DMS 273 (cell line): ENCODE measurements at regions not wholly inside any gene's neighbourhood (a gene's known extent, or its start where the extent isn't known, plus 50 kb on each side); places are given as distances from the start of the nearest gene placed in this dataset.
A peak's percentile ranks its signal among the peaks of the same experiment; 100 is the strongest.
"Not testable (repeated sequence)": the region's sequence is repeated elsewhere in the genome, so short reads cannot be mapped to it uniquely, and the experiment has no call there.

ENCODE experiments used
- DNase-seq: peaks from one replicate; lab custom pipeline; 2025; ENCODE audit not compliant: unreplicated experiment; lab: John Stamatoyannopoulos, UW

- DNase-seq: no peak
Observed at GRCh38 chr15:72866866-72867616, 83.5 kb upstream of the ADPGK start.

- DNase-seq: no peak
Observed at GRCh38 chr15:72866182-72866581, 82.6 kb upstream of the ADPGK start.

GRCh38 chr15:72865486-72865885, 81.9 kb upstream of the ADPGK start:
- no peak for DNase-seq

- DNase-seq: no peak
Observed at GRCh38 chr15:72864681-72865080, 81.1 kb upstream of the ADPGK start.

- no peak for DNase-seq
Observed at GRCh38 chr15:72861354-72861910, 77.9 kb upstream of the ADPGK start.

- DNase-seq: no peak
Observed at GRCh38 chr15:72859757-72860145, 76.2 kb upstream of the ADPGK start.

GRCh38 chr15:72859017-72859756, 75.6 kb upstream of the ADPGK start:
- no peak for DNase-seq

- no peak for DNase-seq
Observed at GRCh38 chr15:72858205-72858604, 74.6 kb upstream of the ADPGK start.

- DNase-seq: no peak
Observed at GRCh38 chr15:72857331-72858063, 73.9 kb upstream of the ADPGK start.

- no peak for DNase-seq
Observed at GRCh38 chr15:72856549-72857040, 73.0 kb upstream of the ADPGK start.

GRCh38 chr15:72855791-72856190, 72.2 kb upstream of the ADPGK start:
- no peak for DNase-seq

GRCh38 chr15:72852273-72852672, 68.7 kb upstream of the ADPGK start:
- no peak for DNase-seq

- DNase-seq: no peak
Observed at GRCh38 chr15:72851586-72851985, 68.0 kb upstream of the ADPGK start.

GRCh38 chr15:72850833-72851232, 67.3 kb upstream of the ADPGK start:
- DNase-seq: peak; percentile 36

GRCh38 chr15:72847806-72848205, 64.2 kb upstream of the ADPGK start:
- DNase-seq: no peak

GRCh38 chr15:72847033-72847432, 63.5 kb upstream of the ADPGK start:
- DNase-seq: no peak

GRCh38 chr15:72845981-72846383, 62.4 kb upstream of the ADPGK start:
- no peak for DNase-seq

GRCh38 chr15:72844067-72844466, 60.5 kb upstream of the ADPGK start:
- no peak for DNase-seq

- not testable (repeated sequence) for DNase-seq
Observed at GRCh38 chr15:72843340-72843739, 59.8 kb upstream of the ADPGK start.

GRCh38 chr15:72840114-72840513, 56.6 kb upstream of the ADPGK start:
- DNase-seq: no peak

GRCh38 chr15:72838311-72838731, 54.8 kb upstream of the ADPGK start:
- DNase-seq: peak; percentile 7
